Breast epithelium (tissue), 3 donors: ENCODE measurements at regions not wholly inside any gene's neighbourhood (a gene's known extent, or its start where the extent isn't known, plus 50 kb on each side); places are given as distances from the start of the nearest gene placed in this dataset.

ENCODE experiments used
- CTCF ChIP-seq, 3 donors: fragments of 450-650 bp; IDR thresholded peaks; one replicate each; pipeline ENCODE4 v1.5.1; 2016 to 2017; ENCODE audit warnings: antibody characterized with exemption in 3 of 3, mild to moderate bottlenecking in 3 of 3, moderate library complexity in 3 of 3
- POLR2A ChIP-seq: fragments of 450-650 bp; IDR thresholded peaks from one replicate; pipeline ENCODE4 v1.6.1; 2016; ENCODE audit warnings: antibody characterized with exemption, mild to moderate bottlenecking, moderate library complexity
- POLR2AphosphoS5 ChIP-seq, 3 donors: sonication (generic); formaldehyde crosslinking; IDR thresholded peaks; one replicate each; pipeline ENCODE4 v1.6.1; 2017; ENCODE audit warnings: antibody characterized with exemption in 3 of 3

GRCh38 chr2:47699533-47700215 lies 83.3 kb upstream of the MSH6 start:
- TF ChIP-seq CTCF (IDR thresholded peaks at IDR 0.05): no peak
- TF ChIP-seq POLR2A: no peak
- TF ChIP-seq POLR2AphosphoS5 (IDR thresholded peaks at IDR 0.05): no peak
